ENCODE measurements at regions not wholly inside any gene's neighbourhood (a gene's known extent, or its start where the extent isn't known, plus 50 kb on each side); places are given as distances from the start of the nearest gene placed in this dataset.

DNA sequence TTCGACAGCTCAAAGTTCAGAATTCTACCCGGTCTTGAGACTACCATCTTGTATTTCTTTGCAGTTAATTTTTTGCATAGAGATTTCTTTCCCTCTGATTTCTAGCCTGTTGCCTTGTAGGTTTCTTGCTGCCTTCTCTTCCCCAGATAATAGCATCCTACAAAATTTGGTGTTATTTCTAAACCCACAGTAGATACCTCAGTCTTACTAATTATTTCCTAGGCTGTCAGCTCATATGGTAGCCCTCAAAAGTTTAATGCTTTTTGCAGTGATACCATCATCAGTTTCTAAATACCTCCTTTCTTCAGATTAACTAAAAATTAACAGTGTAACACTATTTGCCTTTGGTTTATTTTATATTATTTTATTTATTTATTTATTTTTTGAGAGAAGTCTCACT lies 61.9 kb upstream of the TMPO start:
- H3K4me2 ChIP-seq (ENCODE audit: low read depth, low read length), result no peak overlapping the region
- H3K4me3 ChIP-seq (ENCODE audit: low read length), result no peak overlapping the region
- TF ChIP-seq EZH2 (optimal IDR thresholded peaks at IDR 0.05; ENCODE audit: low read depth, low read length), result no peak
- no peaks in the 10 kb centered on the region for H3F3A ChIP-seq (ENCODE audit: insufficient read depth, low read length)
- H3K79me2 ChIP-seq (ENCODE audit: low read length), result no peaks in the 10 kb centered on the region
- no peaks in the 10 kb centered on the region for H3K4me1 ChIP-seq (ENCODE audit: low read length)
- no peaks in the 10 kb centered on the region for H3K9me2 ChIP-seq (replicated peaks; ENCODE audit: insufficient read depth, low read length)
- no peak overlapping the region for H2AFZ ChIP-seq (ENCODE audit: low read length)
- H4K20me1 ChIP-seq (ENCODE audit: insufficient read depth, low read length), result no peaks in the 10 kb centered on the region
- H3K27ac ChIP-seq (ENCODE audit: low read length), result no peak overlapping the region
- no peaks in the 10 kb centered on the region for H3K9me3 ChIP-seq (replicated peaks; ENCODE audit: insufficient read depth, low read length)
- H3K27me3 ChIP-seq (replicated peaks; ENCODE audit: insufficient read depth, low read length), result no peaks in the 10 kb centered on the region
- no peak overlapping the region for H3K9ac ChIP-seq (ENCODE audit: low read length)
- H3K36me3 ChIP-seq (replicated peaks; ENCODE audit: insufficient read depth, low read length), result no peaks in the 10 kb centered on the region
- no peak for DNase-seq

DNA sequence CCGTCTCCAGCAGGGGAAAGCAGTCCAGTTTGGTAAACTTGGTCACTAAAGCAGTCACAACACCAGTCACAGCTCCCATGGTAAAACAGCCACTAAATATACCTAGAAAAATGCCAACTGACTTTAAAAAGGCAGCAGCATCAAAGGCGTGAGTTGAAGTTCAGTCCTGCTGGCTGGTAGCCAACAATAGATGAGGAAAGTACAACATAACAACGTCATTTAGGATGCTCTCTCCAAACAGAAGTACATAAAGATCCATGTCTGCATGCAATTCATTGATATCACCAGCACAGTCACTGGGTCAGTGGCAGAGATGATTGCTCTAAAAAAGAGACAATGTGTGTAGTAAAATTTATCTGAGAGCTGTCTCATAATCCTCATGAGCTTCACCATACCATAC lies 59.3 kb upstream of the TMPO start:
- no peak overlapping the region for H3K4me2 ChIP-seq (ENCODE audit: low read depth, low read length)
- no peak overlapping the region for H3K4me3 ChIP-seq (ENCODE audit: low read length)
- H3K9ac ChIP-seq (ENCODE audit: low read length), result no peak overlapping the region

DNA sequence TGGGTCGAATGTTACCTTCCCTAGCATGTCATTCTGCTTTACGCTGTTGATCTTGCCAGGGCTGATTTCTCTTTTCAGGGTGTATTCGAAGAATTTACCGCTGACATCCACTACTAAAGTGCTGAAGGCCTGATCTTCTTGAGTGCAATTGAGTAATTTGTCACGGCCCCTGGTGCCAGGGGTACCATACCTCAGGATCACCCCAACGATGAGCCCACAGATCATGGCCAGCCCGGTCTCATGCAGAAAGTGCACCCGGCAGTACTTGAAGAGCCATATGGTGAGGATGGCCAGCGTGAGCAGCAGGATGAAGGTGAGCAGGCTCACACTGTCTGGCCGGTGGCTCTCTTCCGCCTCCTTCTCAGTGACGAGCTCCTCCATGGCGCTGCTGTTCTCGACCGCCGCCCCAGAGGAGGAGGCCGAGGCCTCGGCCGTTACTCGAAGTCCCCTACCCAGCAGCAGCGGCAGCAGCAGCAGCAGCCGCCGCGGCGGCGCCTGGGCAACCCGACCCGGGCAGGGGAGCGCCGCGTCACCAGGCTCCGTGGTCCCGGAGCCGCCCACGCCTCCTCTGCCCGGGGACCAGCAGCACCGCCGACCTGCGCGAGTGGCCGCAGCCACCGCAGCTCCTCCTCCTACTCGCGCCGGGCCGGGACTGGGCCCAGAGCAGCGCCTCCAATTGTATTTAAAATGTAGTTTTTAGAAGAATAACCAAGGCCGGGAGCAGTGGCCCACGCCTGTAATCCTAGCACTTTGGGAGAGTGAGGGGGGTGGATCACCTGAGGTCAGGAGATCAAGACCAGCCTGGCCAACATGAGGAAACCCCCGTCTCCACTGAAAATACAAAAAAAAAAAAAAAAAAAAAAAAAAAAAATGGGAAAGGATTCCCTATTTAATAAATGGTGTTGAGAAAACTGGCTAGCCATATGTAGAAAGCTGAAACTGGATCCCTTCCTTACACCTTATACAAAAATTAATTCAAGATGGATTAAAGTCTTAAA lies 58.5 kb upstream of the TMPO start:
- H3K79me2 ChIP-seq (ENCODE audit: low read length), result no peaks in the 10 kb centered on the region
- H3K27me3 ChIP-seq (replicated peaks; ENCODE audit: insufficient read depth, low read length), result no peaks in the 10 kb centered on the region
- no peak overlapping the region for H3K27ac ChIP-seq (ENCODE audit: low read length)
- H3K9ac ChIP-seq (ENCODE audit: low read length), result no peak overlapping the region
- H3K4me2 ChIP-seq (ENCODE audit: low read depth, low read length), result no peak overlapping the region
- no peak for DNase-seq
- no peaks in the 10 kb centered on the region for H3K4me1 ChIP-seq (ENCODE audit: low read length)
- no peak overlapping the region for H3K4me3 ChIP-seq (ENCODE audit: low read length)
- no peaks in the 10 kb centered on the region for H4K20me1 ChIP-seq (ENCODE audit: insufficient read depth, low read length)
- H3F3A ChIP-seq (ENCODE audit: insufficient read depth, low read length), result no peaks in the 10 kb centered on the region
- no peaks in the 10 kb centered on the region for H3K9me3 ChIP-seq (replicated peaks; ENCODE audit: insufficient read depth, low read length)
- H3K9me2 ChIP-seq (replicated peaks; ENCODE audit: insufficient read depth, low read length), result no peaks in the 10 kb centered on the region
- H2AFZ ChIP-seq (ENCODE audit: low read length), result no peak overlapping the region
- TF ChIP-seq, protein P1, sequence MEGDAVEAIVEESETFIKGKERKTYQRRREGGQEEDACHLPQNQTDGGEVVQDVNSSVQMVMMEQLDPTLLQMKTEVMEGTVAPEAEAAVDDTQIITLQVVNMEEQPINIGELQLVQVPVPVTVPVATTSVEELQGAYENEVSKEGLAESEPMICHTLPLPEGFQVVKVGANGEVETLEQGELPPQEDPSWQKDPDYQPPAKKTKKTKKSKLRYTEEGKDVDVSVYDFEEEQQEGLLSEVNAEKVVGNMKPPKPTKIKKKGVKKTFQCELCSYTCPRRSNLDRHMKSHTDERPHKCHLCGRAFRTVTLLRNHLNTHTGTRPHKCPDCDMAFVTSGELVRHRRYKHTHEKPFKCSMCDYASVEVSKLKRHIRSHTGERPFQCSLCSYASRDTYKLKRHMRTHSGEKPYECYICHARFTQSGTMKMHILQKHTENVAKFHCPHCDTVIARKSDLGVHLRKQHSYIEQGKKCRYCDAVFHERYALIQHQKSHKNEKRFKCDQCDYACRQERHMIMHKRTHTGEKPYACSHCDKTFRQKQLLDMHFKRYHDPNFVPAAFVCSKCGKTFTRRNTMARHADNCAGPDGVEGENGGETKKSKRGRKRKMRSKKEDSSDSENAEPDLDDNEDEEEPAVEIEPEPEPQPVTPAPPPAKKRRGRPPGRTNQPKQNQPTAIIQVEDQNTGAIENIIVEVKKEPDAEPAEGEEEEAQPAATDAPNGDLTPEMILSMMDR (IDR thresholded peaks at IDR 0.05; ENCODE audit: low read length), result no peak
- no peak for TF ChIP-seq EZH2phosphoT487 (IDR thresholded peaks at IDR 0.05; ENCODE audit: low read length)
- TF ChIP-seq EZH2 (optimal IDR thresholded peaks at IDR 0.05; ENCODE audit: low read depth, low read length), result no peak
- no peaks in the 10 kb centered on the region for H3K36me3 ChIP-seq (replicated peaks; ENCODE audit: insufficient read depth, low read length)

More for the DNA sequence above, 59.3 kb upstream of the TMPO start:
- Histone ChIP-seq H3F3A (ENCODE audit: insufficient read depth, low read length) (no peaks in the 10 kb centered on the region), H3K79me2 (ENCODE audit: low read length) (no peaks in the 10 kb centered on the region), H3K4me1 (ENCODE audit: low read length) (no peaks in the 10 kb centered on the region), H3K9me3 (replicated peaks; ENCODE audit: insufficient read depth, low read length) (no peaks in the 10 kb centered on the region), H3K27me3 (replicated peaks; ENCODE audit: insufficient read depth, low read length) (no peaks in the 10 kb centered on the region), H3K36me3 (replicated peaks; ENCODE audit: insufficient read depth, low read length) (no peaks in the 10 kb centered on the region), H4K20me1 (ENCODE audit: insufficient read depth, low read length) (no peaks in the 10 kb centered on the region), H3K9me2 (replicated peaks; ENCODE audit: insufficient read depth, low read length) (no peaks in the 10 kb centered on the region), H2AFZ (ENCODE audit: low read length) (no peak overlapping the region), H3K27ac (ENCODE audit: low read length) (no peak overlapping the region)
- DNase-seq, result no peak
- no peak for TF ChIP-seq EZH2 (optimal IDR thresholded peaks at IDR 0.05; ENCODE audit: low read depth, low read length)
- TF ChIP-seq EZH2phosphoT487 (IDR thresholded peaks at IDR 0.05; ENCODE audit: low read length), result no peak
- TF ChIP-seq, protein P1 (IDR thresholded peaks at IDR 0.05; ENCODE audit: low read length), result no peak

DNA sequence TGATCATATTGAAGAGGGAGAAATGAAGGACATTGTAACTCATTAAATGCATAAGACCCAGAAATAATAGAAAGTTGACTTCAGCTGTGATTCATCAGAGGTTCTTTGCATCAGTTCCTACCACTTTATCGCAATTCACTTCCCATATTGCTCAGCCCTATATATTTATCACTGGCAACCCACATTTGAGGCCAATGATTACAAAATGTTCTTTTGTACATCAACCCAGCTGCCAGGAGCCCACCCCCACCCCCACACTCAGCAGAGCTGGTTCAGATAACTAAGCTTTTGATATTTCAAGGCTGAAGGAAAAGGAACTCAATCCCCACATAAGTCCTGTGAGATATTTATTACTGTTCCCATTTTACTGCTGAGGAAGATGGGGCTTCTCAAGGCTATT lies 51.2 kb upstream of the TMPO start:
- no peak overlapping the region for H2AFZ ChIP-seq (ENCODE audit: low read length)
- H3F3A ChIP-seq (ENCODE audit: insufficient read depth, low read length), result no peaks in the 10 kb centered on the region
- H3K9me2 ChIP-seq (replicated peaks; ENCODE audit: insufficient read depth, low read length), result no peaks in the 10 kb centered on the region
- no peaks in the 10 kb centered on the region for H3K36me3 ChIP-seq (replicated peaks; ENCODE audit: insufficient read depth, low read length)
- H3K4me3 ChIP-seq (ENCODE audit: low read length), result no peak overlapping the region
- no peaks in the 10 kb centered on the region for H3K4me1 ChIP-seq (ENCODE audit: low read length)
- no peaks in the 10 kb centered on the region for H3K9me3 ChIP-seq (replicated peaks; ENCODE audit: insufficient read depth, low read length)
- H3K9ac ChIP-seq (ENCODE audit: low read length), result no peak overlapping the region
- no peaks in the 10 kb centered on the region for H3K27me3 ChIP-seq (replicated peaks; ENCODE audit: insufficient read depth, low read length)
- TF ChIP-seq EZH2phosphoT487 (IDR thresholded peaks at IDR 0.05; ENCODE audit: low read length) (no peak), EZH2 (optimal IDR thresholded peaks at IDR 0.05; ENCODE audit: low read depth, low read length) (no peak)
- TF ChIP-seq, protein P1 (IDR thresholded peaks at IDR 0.05; ENCODE audit: low read length), result no peak
- H3K4me2 ChIP-seq (ENCODE audit: low read depth, low read length), result no peak overlapping the region
- no peaks in the 10 kb centered on the region for H4K20me1 ChIP-seq (ENCODE audit: insufficient read depth, low read length)
- no peak overlapping the region for H3K27ac ChIP-seq (ENCODE audit: low read length)
- no peaks in the 10 kb centered on the region for H3K79me2 ChIP-seq (ENCODE audit: low read length)
- DNase-seq, result no peak
